HepG2 (cell line): ENCODE measurements at regions not wholly inside any gene's neighbourhood (a gene's known extent, or its start where the extent isn't known, plus 50 kb on each side); places are given as distances from the start of the nearest gene placed in this dataset.
A peak's percentile ranks its signal among the peaks of the same experiment; 100 is the strongest.

Source experiments
- ATAC-seq: fragments of 200-7000 bp; cut with Tn5 transposase; 3 replicates; pipeline ENCODE4 v1.9.1; 2020; ENCODE audit warnings: mild to moderate bottlenecking, moderate library complexity
- BruUV-seq: library from RNA; stranded (reverse); fragments of 400-500 nt; replicated peaks from 2 replicates; lab custom pipeline; 2021; lab: Mats Ljungman, UMichigan
- CTCF ChIA-PET: fragments of 300-600 bp; formaldehyde crosslinking; extraction: SDS; loops from one replicate; lab custom pipeline; 2021; ENCODE audit warnings: low total read pairs, inconsistent platforms, low intra/inter-chr PET ratio; lab: Yijun Ruan, JAX
- POLR2A ChIA-PET: fragments of 350-600 bp; sonication (Branson Sonifier 250); formaldehyde crosslinking; loops from one replicate; lab custom pipeline; 2020; ENCODE audit warnings: antibody characterized with exemption, inconsistent platforms; lab: Yijun Ruan, JAX
- DNase-seq: peaks from one replicate; pipeline ENCODE4 v3.0.0-alpha.2; 2015; ENCODE audit warnings: low spot score
- FAIRE-seq: peaks from 3 replicates; lab custom pipeline; 2011; peaks lifted over from hg19 to GRCh38; lab: Jason Lieb, UNC
- H2AFZ ChIP-seq: one replicate; pipeline ENCODE4 v1.6.1; 2011; ENCODE audit warnings: low read length, inconsistent platforms
- H3K27ac ChIP-seq: fragments of 300-600 bp; 3 replicates; pipeline ENCODE4 v1.8.0; 2011; ENCODE audit warnings: mixed run types, mild to moderate bottlenecking, mixed read lengths, low read length, inconsistent platforms; ENCODE audit not compliant: insufficient read depth; ENCODE audit errors: extremely low read length
- H3K27me3 ChIP-seq, 2 experiments: fragments of 200-600 bp in 1 of 2; 2 replicates in 1 of 2; 3 replicates in 1 of 2; pipeline versions ENCODE4 v1.6.0 to v1.8.0; 2011; ENCODE audit warnings: low read length in 2 of 2, mild to moderate bottlenecking in 2 of 2, moderate library complexity in 2 of 2, inconsistent platforms in 1 of 2; ENCODE audit not compliant: insufficient read depth in 2 of 2, control insufficient read depth in 1 of 2
- H3K36me3 ChIP-seq, 2 experiments: fragments of 200-600 bp in 1 of 2; replicated peaks in 1 of 2; 2 replicates in 1 of 2; 3 replicates in 1 of 2; pipeline versions ENCODE4 v1.5.1 to v1.8.0; 2011; ENCODE audit warnings: low read length in 2 of 2, inconsistent platforms in 1 of 2; ENCODE audit not compliant: insufficient read depth in 2 of 2, control insufficient read depth in 1 of 2
- H3K4me1 ChIP-seq: 2 replicates; pipeline ENCODE4 v1.5.1; 2012; ENCODE audit warnings: low read length, inconsistent platforms; ENCODE audit not compliant: insufficient read depth
- H3K4me2 ChIP-seq: 2 replicates; pipeline ENCODE4 v1.6.0; 2011; ENCODE audit warnings: low read depth, low read length, inconsistent platforms
- H3K4me3 ChIP-seq, 3 experiments: fragments of 200-600 bp in 1 of 3; sonication (generic), shearing (Covaris generic) in 1 of 3; replicated peaks in 1 of 3; 2 replicates each; pipeline ENCODE4 v1.5.1; 2011 to 2016; ENCODE audit warnings: low read length in 3 of 3, inconsistent platforms in 2 of 3, low read depth in 2 of 3, mild to moderate bottlenecking in 2 of 3, control low read depth in 1 of 3, mixed read lengths in 1 of 3; ENCODE audit not compliant: insufficient read depth in 1 of 3
- H3K79me2 ChIP-seq: one replicate; pipeline ENCODE4 v1.6.1; 2011; ENCODE audit warnings: low read length, inconsistent platforms; ENCODE audit not compliant: insufficient read depth
- H3K9ac ChIP-seq: 2 replicates; pipeline ENCODE4 v1.6.0; 2011; ENCODE audit warnings: mild to moderate bottlenecking, low read depth, low read length, inconsistent platforms; ENCODE audit not compliant: insufficient read depth
- H3K9me3 ChIP-seq: 2 replicates; pipeline ENCODE4 v1.5.1; 2012; ENCODE audit warnings: mild to moderate bottlenecking, low read length
- H4K20me1 ChIP-seq: 2 replicates; pipeline ENCODE4 v1.6.0; 2011; ENCODE audit warnings: inconsistent platforms, mild to moderate bottlenecking, low read length, moderate library complexity; ENCODE audit not compliant: insufficient read depth
- CTCF ChIP-seq: sonication (generic); formaldehyde crosslinking; IDR thresholded peaks from 2 replicates; pipeline ENCODE4 v1.5.0; 2020; ENCODE audit warnings: mild to moderate bottlenecking, missing genetic modification reagents, moderate library complexity
- ETV5 ChIP-seq: IDR thresholded peaks from 2 replicates; pipeline ENCODE4 v1.6.1; 2018; ENCODE audit warnings: missing biosample characterization, missing genetic modification reagents, inconsistent platforms, borderline replicate concordance
- GPBP1L1 ChIP-seq: sonication (generic); formaldehyde crosslinking; IDR thresholded peaks from 2 replicates; pipeline ENCODE4 v1.5.0; 2020; ENCODE audit warnings: mild to moderate bottlenecking, missing genetic modification reagents
- GTF2F1 ChIP-seq: fragments of 150-350 bp; IDR thresholded peaks from 2 replicates; pipeline ENCODE4 v1.6.1; 2014; ENCODE audit warnings: low read length
- MAFF ChIP-seq: IDR thresholded peaks from 2 replicates; pipeline ENCODE4 v1.6.1; 2011; ENCODE audit warnings: low read depth, low read length, improper control_type of control experiment
- MAFK ChIP-seq, 2 experiments: IDR thresholded peaks in 1 of 2; conservative IDR thresholded peaks in 1 of 2; 2 replicates each; pipeline ENCODE4 v1.6.1; 2011; ENCODE audit warnings: improper control_type of control experiment in 2 of 2, low read length in 2 of 2
- SP140L ChIP-seq: sonication (generic); formaldehyde crosslinking; IDR thresholded peaks from 2 replicates; pipeline ENCODE4 v1.4.0; 2020; ENCODE audit warnings: missing genetic modification reagents, borderline replicate concordance
- ZC3H13 ChIP-seq: sonication (generic); formaldehyde crosslinking; IDR thresholded peaks from 2 replicates; pipeline ENCODE4 v1.8.1; 2023; ENCODE audit warnings: mild to moderate bottlenecking, missing genetic modification reagents, moderate library complexity
- ZNF512B ChIP-seq: sonication (generic); formaldehyde crosslinking; IDR thresholded peaks from 2 replicates; pipeline ENCODE4 v1.5.1; 2020; ENCODE audit warnings: missing genetic modification reagents, mild to moderate bottlenecking, borderline replicate concordance
- WGBS: methylation state at CpG from one replicate; pipeline ENCODE4 v1.1.6; 2017; ENCODE audit warnings: low lambda C conversion rate; 5-methylcytosine and 5-hydroxymethylcytosine counted together
- in situ Hi-C: cut with HindIII; loops from 2 replicates; pipeline ENCODE4 v1.10.0; 2017; ENCODE audit warnings: low pct_unique_long_range_greater_than_20kb; ENCODE audit not compliant: extremely low pct_ligation_motif_present
- intact Hi-C: fragments of 100-400 bp; cut with micrococcal nuclease; formaldehyde crosslinking; loops from one replicate; pipeline ENCODE4 v1.10.0; 2022; ENCODE audit not compliant: unreplicated experiment

- no peak for ATAC-seq
- Histone ChIP-seq H2AFZ (no peak overlapping the region), H3K9ac (no peak overlapping the region), H3K27me3 (no peaks in the 10 kb centered on the region), H4K20me1 (no peaks in the 10 kb centered on the region), H3K36me3 (no peaks in the 10 kb centered on the region), H3K27ac (no peak overlapping the region), H3K4me3 (no peak overlapping the region), H3K4me1 (no peaks in the 10 kb centered on the region), H3K9me3 (no peaks in the 10 kb centered on the region), H3K4me2 (no peak overlapping the region), H3K79me2 (no peaks in the 10 kb centered on the region)
- ChIA-PET CTCF (no interaction called here), POLR2A (no interaction called here)
- no TSS peak for BruUV-seq
- in situ Hi-C loops (no loop called here), intact Hi-C loops (no loop called here)
- no peak for FAIRE-seq
- 0% methylated on average over 2 of the region's 2 CpGs for WGBS
- TF ChIP-seq MAFF (peak; percentile 22; the same call in 1 of the 2 replicates), CTCF (CRISPR knock-in tag) (no peak), MAFK (conservative IDR thresholded peaks at IDR 0.05 in 1 of 2, IDR thresholded peaks at IDR 0.05 in 1 of 2; ENCODE audit: low read length in 2 of 2) (peak; percentile 30 to 60; a peak in 3 of 4 replicates)
- TF ChIP-seq, all 625 proteins: peak for 2
- DNase-seq = no peak
Observed at GRCh38 chr5:111887706-111888105, 130.7 kb upstream of the NREP start.

- no peaks in the 10 kb centered on the region for H3K79me2 ChIP-seq
- no TSS peak for BruUV-seq
- ChIA-PET CTCF (no interaction called here), POLR2A (no interaction called here)
- H3K4me2 ChIP-seq = no peak overlapping the region
- H4K20me1 ChIP-seq = no peaks in the 10 kb centered on the region
- H3K9ac ChIP-seq = no peak overlapping the region
- no peak for ATAC-seq
- H2AFZ ChIP-seq = no peak overlapping the region
- H3K36me3 ChIP-seq = no peaks in the 10 kb centered on the region
- H3K9me3 ChIP-seq = no peaks in the 10 kb centered on the region
- H3K27ac ChIP-seq = no peak overlapping the region
- in situ Hi-C loops = no loop called here
- FAIRE-seq = no peak
- intact Hi-C loops = no loop called here
- no peaks in the 10 kb centered on the region for H3K4me1 ChIP-seq
- 6% methylated on average over 2 of the region's 2 CpGs for WGBS
- no peaks in the 10 kb centered on the region for H3K27me3 ChIP-seq
- H3K4me3 ChIP-seq = no peak overlapping the region
- no peak for TF ChIP-seq SP140L (CRISPR knock-in tag)
- TF ChIP-seq ZC3H13 (CRISPR knock-in tag) = no peak
- TF ChIP-seq ZNF512B (CRISPR knock-in tag) = no peak
- no peak for TF ChIP-seq ETV5 (CRISPR knock-in tag)
- no peak for TF ChIP-seq GPBP1L1 (CRISPR knock-in tag)
- TF ChIP-seq GTF2F1 = no peak
- DNase-seq = no peak
Observed at GRCh38 chr5:111869681-111870080, 112.7 kb upstream of the NREP start.
